ENCODE measurements at regions not wholly inside any gene's neighbourhood (a gene's known extent, or its start where the extent isn't known, plus 50 kb on each side); places are given as distances from the start of the nearest gene placed in this dataset.

GRCh38 chr6:168228676-168229367 lies 90.8 kb downstream of the DACT2 start:
- no peak for DNase-seq (ENCODE audit: low spot score)

DNA sequence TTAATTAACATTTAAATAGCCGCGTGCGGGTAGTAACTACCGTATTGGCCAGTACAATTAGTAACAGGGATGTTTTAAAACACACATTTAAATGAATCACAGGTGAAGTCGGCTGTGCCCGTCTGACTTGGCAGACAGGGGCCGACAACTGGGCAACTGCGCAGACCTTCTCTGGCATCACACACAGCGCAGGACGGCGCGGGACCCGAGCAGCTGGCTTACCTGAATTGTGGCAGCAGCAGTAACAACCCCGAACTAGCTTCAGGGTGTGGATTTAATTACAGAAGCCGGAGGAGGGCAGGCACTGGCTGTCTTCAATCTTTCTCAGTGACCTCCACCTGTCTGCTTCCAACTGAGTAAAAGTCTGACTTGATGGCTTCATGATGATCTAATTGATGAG lies 91.7 kb downstream of the DACT2 start:
- no peak for DNase-seq (ENCODE audit: low spot score)

GRCh38 chr6:168226902-168227318 lies 92.7 kb downstream of the DACT2 start:
- no peak for DNase-seq (ENCODE audit: low spot score)

GRCh38 chr6:168226061-168226752 lies 93.4 kb downstream of the DACT2 start:
- no peak for DNase-seq (ENCODE audit: low spot score)

DNA sequence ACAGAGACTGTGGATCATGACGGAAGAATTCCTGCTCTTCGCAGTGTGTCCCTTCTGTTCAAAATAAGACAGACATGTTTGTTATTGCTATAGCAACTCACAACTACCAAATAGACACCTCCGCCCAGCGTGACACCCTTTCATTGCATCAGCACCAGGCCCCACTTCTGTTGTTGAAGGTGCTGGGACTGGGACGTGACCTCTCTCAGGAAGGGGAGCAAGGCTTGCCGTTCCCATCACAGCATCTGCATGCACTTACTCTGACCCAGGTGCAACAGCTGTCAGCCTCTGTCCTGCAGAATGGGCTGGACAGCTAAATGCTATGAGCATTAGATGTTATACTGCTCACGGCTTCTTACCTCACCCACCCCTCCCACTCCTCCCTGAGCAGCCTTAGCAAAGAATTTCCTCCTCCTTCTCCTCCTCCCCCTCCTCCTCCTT lies 94.1 kb downstream of the DACT2 start:
- no peak for DNase-seq (ENCODE audit: low spot score)

- no peak for DNase-seq (ENCODE audit: low spot score)
These were observed 95.8 kb downstream of the DACT2 start for GRCh38 chr6:168223755-168224154.

DNA sequence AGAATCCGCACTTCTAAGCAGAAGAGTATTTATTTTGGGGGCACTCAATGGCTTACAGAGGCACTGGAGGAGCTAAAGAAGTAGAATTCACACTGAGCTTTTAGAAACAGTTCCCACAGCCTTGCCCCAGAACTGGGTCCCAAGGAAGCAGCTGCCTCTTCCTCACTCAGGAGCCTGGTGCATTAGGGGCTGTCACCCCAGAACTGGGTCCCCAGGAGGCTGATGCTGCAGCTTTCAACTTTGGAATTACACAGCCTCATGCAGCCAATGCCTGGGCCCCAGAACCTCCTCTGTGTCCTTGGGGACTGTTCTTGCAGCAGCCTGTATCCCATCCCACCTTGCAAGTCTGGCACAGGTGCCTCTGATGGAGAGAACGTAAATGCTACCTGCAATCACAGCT lies 96.4 kb downstream of the DACT2 start:
- no peak for DNase-seq (ENCODE audit: low spot score)

GRCh38 chr6:168222115-168223043 lies 97.2 kb downstream of the DACT2 start:
- no peak for DNase-seq (ENCODE audit: low spot score)

GRCh38 chr6:168221497-168222079 lies 98.0 kb downstream of the DACT2 start:
- no peak for DNase-seq (ENCODE audit: low spot score)

DNA sequence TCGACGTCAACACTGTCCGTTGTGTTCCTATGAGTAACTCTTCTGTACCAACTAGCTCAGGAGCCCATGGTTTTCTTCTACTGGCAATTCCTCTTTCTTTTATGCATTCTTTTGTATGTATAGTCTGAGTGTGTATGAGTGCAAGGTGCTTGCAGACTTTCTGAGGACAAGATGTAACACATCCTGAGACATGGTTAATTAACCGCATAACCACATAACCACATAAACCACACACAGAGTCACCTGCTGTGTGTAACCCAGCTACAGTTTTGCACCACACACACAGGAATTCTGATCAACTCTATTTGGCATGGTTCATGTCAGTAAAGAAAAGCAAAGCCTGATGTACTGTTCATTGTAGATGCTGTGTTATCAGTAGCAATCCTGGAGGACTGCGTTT lies 98.6 kb downstream of the DACT2 start:
- DNase-seq (ENCODE audit: low spot score), result no peak

GRCh38 chr6:168219804-168220203 lies 99.8 kb downstream of the DACT2 start:
- no peak for DNase-seq (ENCODE audit: low spot score)

GRCh38 chr6:168218785-168219566 lies 100.6 kb downstream of the DACT2 start:
- DNase-seq (ENCODE audit: low spot score), result no peak

DNA sequence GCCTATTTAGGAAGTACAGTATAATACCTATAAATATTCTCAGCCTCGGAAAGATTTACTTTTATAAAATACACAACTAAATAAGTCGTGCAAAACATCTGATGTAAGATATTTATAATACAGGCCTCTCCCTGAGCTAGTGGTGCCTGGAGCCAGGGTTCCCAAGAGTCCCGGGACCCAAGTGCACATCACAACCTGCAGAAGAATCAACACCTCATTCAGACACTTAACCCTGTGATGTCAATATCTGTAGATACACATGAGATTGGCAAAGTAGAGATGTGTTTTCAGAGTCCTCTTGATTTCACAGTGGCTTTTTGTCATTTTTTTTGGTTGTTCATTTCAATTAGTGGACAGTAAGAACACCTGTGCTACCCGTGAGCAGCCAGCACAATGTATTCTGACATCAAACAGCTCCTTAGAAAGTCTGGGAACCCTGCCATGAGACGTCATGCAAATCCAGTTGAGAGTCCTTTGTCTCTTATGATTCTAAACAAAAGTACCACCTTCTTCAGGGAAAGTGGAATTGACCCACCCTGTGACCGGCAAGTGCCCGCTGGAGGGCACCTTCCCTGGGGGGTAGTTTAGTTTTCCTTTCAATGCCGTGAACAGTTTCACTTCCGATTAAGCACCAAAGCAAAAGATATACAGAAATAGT lies 101.6 kb downstream of the DACT2 start:
- DNase-seq (ENCODE audit: low spot score), result no peak

- DNase-seq (ENCODE audit: low spot score), result no peak
These were observed 102.2 kb downstream of the DACT2 start for GRCh38 chr6:168217216-168217879.

GRCh38 chr6:168216751-168217191 lies 102.8 kb downstream of the DACT2 start:
- no peak for DNase-seq (ENCODE audit: low spot score)

DNA sequence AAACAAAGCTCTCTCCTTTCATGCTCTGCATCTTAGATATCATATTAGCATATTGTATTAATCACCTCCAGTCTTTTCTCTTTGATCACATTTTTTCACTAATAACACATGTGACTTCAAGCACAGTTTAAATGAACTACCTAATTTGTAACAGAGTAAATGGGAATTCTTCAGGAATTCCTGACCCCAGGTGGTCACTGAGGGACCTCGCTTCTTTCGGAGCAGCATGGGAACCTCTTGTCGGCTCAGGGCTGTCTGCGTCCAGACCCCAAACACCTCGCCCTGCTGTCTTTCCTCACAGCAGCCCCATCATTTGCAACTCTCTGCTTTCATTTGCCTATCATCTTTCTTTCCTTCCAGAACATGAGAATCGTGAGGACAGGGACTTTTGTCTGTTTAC lies 103.5 kb downstream of the DACT2 start:
- DNase-seq (ENCODE audit: low spot score), result no peak

GRCh38 chr6:168215121-168215808 lies 104.3 kb downstream of the DACT2 start:
- no peak for DNase-seq (ENCODE audit: low spot score)

GRCh38 chr6:168214586-168215104 lies 104.9 kb downstream of the DACT2 start:
- DNase-seq (ENCODE audit: low spot score), result no peak

GRCh38 chr6:168213121-168213524 lies 106.5 kb downstream of the DACT2 start:
- DNase-seq (ENCODE audit: low spot score), result no peak
